ENCODE measurements at regions not wholly inside any gene's neighbourhood (a gene's known extent, or its start where the extent isn't known, plus 50 kb on each side); places are given as distances from the start of the nearest gene placed in this dataset.

- ChIA-PET POLR2A (no interaction called here), CTCF (no interaction called here)
- Histone ChIP-seq H3K27me3 (replicated peaks; ENCODE audit: control insufficient read depth, insufficient read depth, low read length) (no peaks in the 10 kb centered on the region), H3K36me3 (ENCODE audit: control insufficient read depth, insufficient read depth, low read length) (no peaks in the 10 kb centered on the region), H3K9me3 (no peaks in the 10 kb centered on the region), H3K4me1 (no peaks in the 10 kb centered on the region), H3K4me3 (ENCODE audit: low read depth, low read length) (no peak overlapping the region)
- no TSS peak for BruUV-seq (replicated peaks)
- Mint-ChIP-seq H3K27me3 (ENCODE audit: insufficient read depth, unreplicated experiment) (no peaks in the 10 kb centered on the region), H3K4me3 (ENCODE audit: unreplicated experiment) (no peak overlapping the region), H3K27ac (ENCODE audit: unreplicated experiment) (no peak overlapping the region), H3K9me3 (ENCODE audit: unreplicated experiment) (no peaks in the 10 kb centered on the region), H3K36me3 (ENCODE audit: insufficient read depth, unreplicated experiment) (no peaks in the 10 kb centered on the region), H3K4me1 (ENCODE audit: low read depth, unreplicated experiment) (no peaks in the 10 kb centered on the region)
- intact Hi-C loops (cut with micrococcal nuclease; ENCODE audit: unreplicated experiment) = no loop called here
- no peak for TF ChIP-seq CTCF (IDR thresholded peaks at IDR 0.05; ENCODE audit: insufficient read depth in 1 of 2, low read depth in 1 of 2, low read length in 1 of 2, severe bottlenecking in 1 of 2, unreplicated experiment in 1 of 2)
- no peak for DNase-seq
Measured at GRCh38 chr14:28196878-28197277, 569.7 kb upstream of the FOXG1 start.

GRCh38 chr14:28220391-28220790 is 546.2 kb upstream of the FOXG1 start:
- Mint-ChIP-seq H3K4me3 (ENCODE audit: unreplicated experiment) (no peak overlapping the region), H3K27me3 (ENCODE audit: insufficient read depth, unreplicated experiment) (peaks cover 4% of the 10 kb centered on the region), H3K36me3 (ENCODE audit: insufficient read depth, unreplicated experiment) (no peaks in the 10 kb centered on the region), H3K9me3 (ENCODE audit: unreplicated experiment) (no peaks in the 10 kb centered on the region), H3K4me1 (ENCODE audit: low read depth, unreplicated experiment) (no peaks in the 10 kb centered on the region), H3K27ac (ENCODE audit: unreplicated experiment) (no peak overlapping the region)
- H3K4me3 ChIP-seq (ENCODE audit: low read depth, low read length) = no peak overlapping the region
- BruUV-seq (replicated peaks) = no TSS peak
- no peak for DNase-seq
- ChIA-PET POLR2A (no interaction called here), CTCF (no interaction called here)
- no peaks in the 10 kb centered on the region for H3K4me1 ChIP-seq
- no peaks in the 10 kb centered on the region for H3K9me3 ChIP-seq
- no peaks in the 10 kb centered on the region for H3K27me3 ChIP-seq (replicated peaks; ENCODE audit: control insufficient read depth, insufficient read depth, low read length)
- no peaks in the 10 kb centered on the region for H3K36me3 ChIP-seq (ENCODE audit: control insufficient read depth, insufficient read depth, low read length)
- intact Hi-C loops (cut with micrococcal nuclease; ENCODE audit: unreplicated experiment) = no loop called here
- no peak for TF ChIP-seq CTCF (IDR thresholded peaks at IDR 0.05; ENCODE audit: insufficient read depth in 1 of 2, low read depth in 1 of 2, low read length in 1 of 2, severe bottlenecking in 1 of 2, unreplicated experiment in 1 of 2)

- Histone ChIP-seq H3K4me3 (ENCODE audit: low read depth, low read length) (no peak overlapping the region), H3K27me3 (replicated peaks; ENCODE audit: control insufficient read depth, insufficient read depth, low read length) (no peaks in the 10 kb centered on the region), H3K9me3 (no peaks in the 10 kb centered on the region), H3K4me1 (no peaks in the 10 kb centered on the region), H3K36me3 (ENCODE audit: control insufficient read depth, insufficient read depth, low read length) (no peaks in the 10 kb centered on the region)
- Mint-ChIP-seq H3K4me1 (ENCODE audit: low read depth, unreplicated experiment) (no peaks in the 10 kb centered on the region), H3K4me3 (ENCODE audit: unreplicated experiment) (no peak overlapping the region), H3K9me3 (ENCODE audit: unreplicated experiment) (peaks cover 10% of the 10 kb centered on the region), H3K36me3 (ENCODE audit: insufficient read depth, unreplicated experiment) (no peaks in the 10 kb centered on the region), H3K27ac (ENCODE audit: unreplicated experiment) (no peak overlapping the region), H3K27me3 (ENCODE audit: insufficient read depth, unreplicated experiment) (no peaks in the 10 kb centered on the region)
- intact Hi-C loops (cut with micrococcal nuclease; ENCODE audit: unreplicated experiment) = no loop called here
- BruUV-seq (replicated peaks) = no TSS peak
- no peak for DNase-seq
- POLR2A ChIA-PET = no interaction called here
- TF ChIP-seq CTCF (IDR thresholded peaks at IDR 0.05; ENCODE audit: insufficient read depth in 1 of 2, low read depth in 1 of 2, low read length in 1 of 2, severe bottlenecking in 1 of 2, unreplicated experiment in 1 of 2) = no peak
- CTCF ChIA-PET = no interaction called here
Measured at GRCh38 chr14:28240909-28241308, 525.7 kb upstream of the FOXG1 start.

All from Caco-2 (cell line).